Erythroblast (primary cell): ENCODE measurements at regions not wholly inside any gene's neighbourhood (a gene's known extent, or its start where the extent isn't known, plus 50 kb on each side); places are given as distances from the start of the nearest gene placed in this dataset.
"Not testable (repeated sequence)": the region's sequence is repeated elsewhere in the genome, so short reads cannot be mapped to it uniquely, and the experiment has no call there.

Experiments
- DNase-seq, 2 experiments: peaks; one replicate each; lab custom pipeline; 2025; lab: John Stamatoyannopoulos, UW
- GATA1 ChIP-seq: IDR thresholded peaks from 2 replicates; pipeline ENCODE4 v1.6.1; 2011; ENCODE audit warnings: low read depth, mild to moderate bottlenecking, control low read depth, low read length, moderate library complexity
- POLR2A ChIP-seq: IDR thresholded peaks from 2 replicates; pipeline ENCODE4 v1.6.1; 2011; ENCODE audit warnings: mild to moderate bottlenecking, low read length

DNA sequence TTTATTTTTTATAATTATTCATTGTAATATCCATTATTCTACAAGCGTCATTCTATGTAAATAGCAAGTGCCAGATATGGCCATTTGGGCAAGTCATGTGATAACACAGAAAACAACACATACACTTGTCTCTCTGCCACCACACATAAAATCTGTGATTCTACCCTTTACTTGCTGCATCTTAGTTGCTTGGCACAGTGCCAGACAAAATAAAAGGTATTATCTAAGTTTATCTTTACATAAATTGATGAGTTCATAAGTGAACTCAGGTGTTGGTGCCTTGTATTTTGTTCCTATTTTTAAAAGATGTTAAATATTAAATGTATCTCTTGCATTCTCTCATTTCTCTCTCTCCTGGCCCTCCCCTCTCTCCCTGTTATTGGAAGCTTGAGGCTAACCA is 1458.7 kb downstream of the CDH11 start:
- no peak for TF ChIP-seq POLR2A
- no peak for TF ChIP-seq GATA1
- DNase-seq, result no peak

DNA sequence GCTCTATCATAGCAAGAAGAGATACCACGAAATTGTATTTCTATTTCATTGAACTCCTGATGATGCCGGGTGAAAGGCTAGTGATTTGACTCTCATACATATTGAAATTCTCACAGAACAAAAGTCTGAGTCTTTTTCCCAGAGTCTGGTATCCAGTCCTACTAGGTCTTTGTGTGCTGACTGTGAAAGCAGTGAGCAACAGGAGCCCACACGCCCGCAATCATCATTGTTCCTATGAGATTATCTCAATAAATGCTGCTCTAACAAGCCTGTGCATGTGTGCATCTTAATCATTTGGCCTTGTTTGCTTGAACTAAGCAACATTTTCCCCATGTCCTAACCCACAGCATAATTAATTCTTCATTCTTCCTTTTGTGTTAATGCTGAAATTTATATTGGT is 1466.0 kb downstream of the CDH11 start:
- TF ChIP-seq POLR2A (no peak), GATA1 (no peak)
- DNase-seq, result no peak

DNA sequence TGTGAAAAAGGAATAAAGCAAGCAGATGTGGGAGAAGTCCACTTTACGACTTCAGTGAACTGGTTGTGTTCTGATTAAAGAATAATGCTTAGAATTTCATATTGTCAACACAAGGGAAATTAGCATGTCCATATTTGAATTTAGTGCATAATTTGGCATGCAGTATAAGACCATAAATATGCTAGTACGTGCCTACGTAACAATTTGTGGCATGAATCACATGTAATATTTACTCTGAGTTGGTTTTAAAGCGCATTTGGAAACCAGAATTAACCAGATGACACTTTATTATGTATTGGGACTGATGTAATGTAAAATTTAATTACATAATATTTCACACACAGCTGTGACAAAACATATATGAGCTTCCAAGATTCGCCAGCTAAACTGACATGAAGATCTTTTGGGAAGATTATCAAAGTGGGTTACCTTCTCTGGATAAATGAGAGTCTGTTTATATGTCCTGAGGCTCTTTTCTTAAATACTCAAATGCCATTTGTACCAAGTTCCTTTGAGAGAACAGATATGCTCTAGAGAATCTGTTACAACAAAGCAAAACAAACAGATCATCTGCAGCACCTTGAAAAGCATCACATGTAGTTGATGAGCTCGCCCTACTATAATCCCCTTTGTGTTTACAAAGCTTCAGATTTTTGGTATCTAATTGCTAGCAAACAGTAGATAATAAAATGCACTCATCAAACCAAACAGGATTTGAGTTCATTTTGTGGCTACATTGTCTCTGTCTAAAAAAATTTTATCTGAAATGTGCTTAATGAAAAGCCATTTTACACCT is 1468.6 kb downstream of the CDH11 start:
- TF ChIP-seq GATA1 (no peak), POLR2A (no peak)
- DNase-seq, result no peak

DNA sequence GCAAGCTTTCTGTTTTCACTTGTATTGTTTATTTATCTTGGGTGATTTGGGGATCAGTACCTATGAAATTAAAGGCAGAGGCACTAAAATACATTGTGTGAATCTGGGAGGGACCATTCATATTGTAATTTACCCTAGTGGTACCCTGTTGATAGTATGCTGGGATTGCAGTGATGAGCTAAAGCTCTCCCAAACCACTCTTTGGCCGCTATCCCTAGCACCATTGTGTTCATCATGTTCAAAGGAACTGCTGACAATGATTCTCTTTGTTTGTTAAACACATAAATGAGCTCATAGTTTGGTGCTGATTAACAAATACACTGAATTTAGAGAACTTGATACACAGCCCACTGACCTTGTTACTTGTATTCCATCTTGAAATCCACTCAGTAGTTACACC is 1469.8 kb downstream of the CDH11 start:
- no peak for DNase-seq
- TF ChIP-seq POLR2A (no peak), GATA1 (no peak)

DNA sequence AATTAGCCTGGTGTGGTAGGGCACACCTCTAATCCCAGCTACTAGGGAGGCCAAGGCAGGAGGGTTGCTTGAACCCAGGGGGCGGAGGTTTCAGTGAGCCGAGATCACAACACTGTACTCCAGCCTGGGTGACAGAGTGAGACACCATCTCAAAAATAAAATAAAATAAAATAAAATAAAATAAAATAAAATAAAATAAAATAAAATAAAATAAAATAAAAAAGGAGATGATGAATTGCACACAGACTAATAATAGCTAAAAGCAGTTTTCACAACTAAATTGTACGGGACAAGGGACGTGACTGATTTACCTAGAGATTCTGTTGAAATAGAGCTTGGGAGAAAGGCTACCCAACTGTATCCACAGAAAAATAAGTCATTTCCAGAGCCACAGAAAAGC is 1471.3 kb downstream of the CDH11 start:
- no peak for TF ChIP-seq POLR2A
- TF ChIP-seq GATA1, result no peak

DNA sequence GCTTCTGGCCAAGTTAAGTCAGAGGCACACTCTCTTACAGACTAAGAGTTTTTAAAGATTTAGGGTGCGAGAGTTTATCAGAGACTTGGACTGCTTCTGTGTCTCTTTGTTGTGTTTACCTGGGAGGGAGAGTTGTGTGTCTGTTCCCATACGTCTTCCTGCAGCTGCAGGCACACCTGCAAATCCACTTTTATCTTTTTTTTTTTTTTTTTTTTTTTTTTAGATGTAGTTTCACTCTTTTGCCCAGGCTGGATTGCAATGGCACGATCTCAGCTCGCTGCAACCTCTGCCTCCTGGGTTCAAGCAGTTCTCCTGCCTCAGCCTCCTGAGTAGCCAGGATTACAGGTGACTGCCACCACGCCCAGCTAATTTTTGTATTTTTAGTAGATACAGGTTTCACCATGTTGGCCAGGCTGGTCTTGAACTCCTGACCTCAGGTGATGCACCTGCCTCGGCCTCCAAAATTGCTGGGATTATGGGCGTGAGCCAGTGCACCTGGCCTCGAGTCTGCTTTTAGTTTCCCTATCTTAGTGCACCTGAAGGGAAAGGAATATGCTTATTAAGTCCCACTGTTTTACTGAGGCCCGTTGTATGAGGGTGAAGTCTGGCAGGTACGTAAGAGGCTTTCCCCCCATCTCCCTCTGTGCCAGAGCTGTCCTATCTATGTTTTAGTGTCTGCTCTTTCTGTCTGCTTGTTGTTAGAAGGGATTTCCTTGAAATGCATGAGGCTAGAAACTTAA is 1488.0 kb downstream of the CDH11 start:
- DNase-seq, result not testable (repeated sequence)

More for the DNA sequence above, 1471.3 kb downstream of the CDH11 start:
- no peak for DNase-seq

DNA sequence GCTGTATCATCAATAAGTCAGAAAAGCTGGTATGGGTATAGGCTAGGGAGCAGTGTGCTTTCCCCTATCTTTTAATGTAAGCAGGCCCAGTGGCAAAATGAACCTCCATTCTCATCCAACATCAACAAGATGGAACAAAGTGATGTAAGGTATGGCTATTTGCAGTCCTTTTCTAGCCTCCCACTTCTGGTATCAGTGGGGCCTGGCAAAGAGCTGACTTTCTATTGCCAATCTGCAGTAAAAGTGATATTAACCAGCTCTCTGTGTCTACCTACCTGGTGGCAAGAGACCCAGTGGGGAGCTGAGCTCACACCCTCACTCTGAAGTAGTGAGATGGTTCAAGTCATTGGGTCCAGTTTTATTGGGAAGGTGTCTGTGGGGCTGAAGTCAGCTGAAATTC is 1492.6 kb downstream of the CDH11 start:
- TF ChIP-seq POLR2A, result no peak
- TF ChIP-seq GATA1, result no peak
- DNase-seq, result no peak

DNA sequence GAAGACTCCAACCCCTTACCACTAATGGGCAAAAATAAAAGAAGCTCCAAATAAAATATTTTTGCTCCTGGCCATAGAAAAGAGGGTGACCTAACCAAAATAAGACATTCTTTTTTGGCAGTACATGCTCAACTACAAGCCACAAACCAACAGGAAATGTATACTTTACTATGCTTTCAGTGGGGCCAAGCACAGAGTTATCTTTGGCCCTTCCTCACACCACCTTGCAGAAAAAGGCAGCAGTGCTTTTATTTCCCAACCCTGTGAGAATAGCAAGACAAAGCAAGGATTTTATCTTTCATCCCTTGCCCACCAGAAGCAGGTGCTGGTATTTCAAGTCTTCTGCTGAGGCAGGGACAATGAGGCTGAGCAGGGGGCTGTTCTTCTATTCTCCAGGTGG is 1493.1 kb downstream of the CDH11 start:
- TF ChIP-seq POLR2A, result no peak
- no peak for TF ChIP-seq GATA1
- DNase-seq, result no peak

DNA sequence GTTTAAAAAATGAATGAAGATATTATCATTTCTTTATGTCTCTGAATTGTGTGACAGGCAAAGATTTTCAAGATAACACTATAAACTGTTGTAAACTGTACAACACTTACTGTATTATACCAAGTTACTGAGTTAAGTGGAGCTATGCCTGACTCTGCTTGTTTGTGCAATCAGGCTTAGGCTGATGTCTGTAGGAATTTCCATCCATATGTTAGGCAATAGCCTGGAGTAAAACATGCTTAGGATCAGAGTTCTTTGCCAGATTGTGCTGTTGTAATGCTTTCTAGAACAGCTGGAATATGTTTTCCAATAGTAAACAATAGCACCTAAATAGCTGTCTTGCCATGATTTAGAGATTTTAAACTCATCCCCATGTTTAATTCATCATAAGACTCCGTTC is 1496.7 kb downstream of the CDH11 start:
- DNase-seq, result no peak
- TF ChIP-seq GATA1, result no peak
- TF ChIP-seq POLR2A, result no peak

DNA sequence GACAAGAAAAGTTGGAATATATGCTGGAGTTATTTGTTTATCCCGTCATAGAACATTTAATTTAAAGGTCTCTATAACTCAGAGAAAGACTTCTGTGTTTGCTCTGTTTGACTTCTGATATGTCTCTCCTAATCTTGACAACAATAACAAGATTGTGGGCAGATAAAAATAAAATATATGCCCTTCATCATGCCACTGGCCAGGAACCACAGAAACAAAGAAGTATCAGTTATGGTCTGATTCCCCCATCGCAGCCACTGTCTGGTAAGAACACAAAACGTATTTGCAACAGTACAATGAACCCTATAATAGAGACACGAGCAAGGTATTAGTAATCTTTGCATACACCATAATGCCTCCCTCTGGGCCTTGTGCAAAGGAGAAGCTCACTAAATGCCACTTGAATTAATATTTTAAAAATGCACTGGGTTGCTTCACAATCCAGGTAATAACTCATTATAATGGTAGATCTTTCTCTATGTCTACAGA is 1498.3 kb downstream of the CDH11 start:
- DNase-seq, result no peak
- no peak for TF ChIP-seq GATA1

DNA sequence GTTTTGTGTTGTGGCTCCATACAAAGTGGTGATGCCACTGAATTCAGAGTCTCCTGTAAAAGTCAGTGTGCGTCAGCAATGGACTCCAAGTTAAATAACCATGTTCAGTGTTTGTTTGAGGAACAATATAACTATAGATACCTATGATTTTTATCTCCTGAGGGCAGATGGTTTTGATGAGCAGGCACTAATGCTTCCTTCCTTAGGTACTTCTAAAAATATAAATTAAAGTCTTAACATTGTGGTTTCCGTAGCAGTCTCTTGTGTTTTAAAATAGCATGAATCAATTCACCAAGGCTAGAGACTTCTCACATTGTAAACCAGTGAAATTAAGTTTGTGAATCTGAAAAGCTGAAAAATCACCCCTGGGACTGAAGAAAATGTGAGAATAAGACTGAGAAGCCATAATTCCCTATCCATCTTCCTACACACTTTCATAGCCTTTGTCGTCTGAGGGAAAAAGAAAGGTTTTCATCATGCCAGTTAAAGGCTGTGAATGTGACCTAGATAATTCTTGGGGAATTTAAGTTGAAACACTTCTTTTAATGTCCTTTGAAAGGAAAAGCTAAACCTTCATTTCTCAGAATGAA is 1502.9 kb downstream of the CDH11 start:
- no peak for TF ChIP-seq POLR2A
- no peak for TF ChIP-seq GATA1
- no peak for DNase-seq

DNA sequence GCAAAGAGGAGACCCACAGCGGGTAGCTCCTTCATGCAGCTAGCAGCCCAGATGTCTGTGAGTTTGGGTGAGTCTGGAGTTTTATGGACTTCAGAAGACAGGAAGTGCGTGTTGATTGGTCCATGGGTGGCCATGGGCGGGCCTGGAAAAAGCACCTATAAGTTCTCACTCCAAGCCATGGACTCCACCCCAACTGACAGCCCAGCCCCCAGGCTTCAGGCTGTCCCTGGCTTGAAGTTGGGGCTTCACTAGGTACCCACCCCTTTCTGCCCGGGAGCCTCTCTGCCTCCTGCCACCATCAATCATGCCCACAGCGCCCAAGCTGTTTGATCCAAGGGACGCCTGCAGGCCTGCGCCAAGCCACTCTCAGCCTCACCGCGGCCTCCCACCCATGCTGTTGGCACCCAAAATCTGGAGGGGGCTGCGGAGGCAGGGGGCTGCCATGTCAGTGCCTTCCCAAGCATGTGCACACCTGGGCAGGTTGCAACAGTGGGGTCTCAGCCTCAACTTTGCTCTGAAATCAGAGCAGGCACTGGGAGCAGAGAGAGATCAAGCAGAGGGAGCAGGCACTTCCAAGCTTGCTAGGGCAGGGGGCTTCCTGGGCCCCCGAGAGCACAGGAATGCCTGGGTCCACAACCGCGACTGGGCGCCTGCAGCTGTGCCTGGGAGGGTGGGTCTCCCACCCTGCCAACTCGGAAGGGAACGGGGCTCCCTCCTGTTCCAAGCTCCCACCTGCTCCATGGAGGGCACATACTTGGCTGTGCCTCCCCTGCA is 1503.7 kb downstream of the CDH11 start:
- TF ChIP-seq POLR2A, result no peak
- TF ChIP-seq GATA1, result no peak

More for the DNA sequence above, 1503.7 kb downstream of the CDH11 start:
- no peak for DNase-seq
